ENCODE measurements at regions not wholly inside any gene's neighbourhood (a gene's known extent, or its start where the extent isn't known, plus 50 kb on each side); places are given as distances from the start of the nearest gene placed in this dataset.
"Not testable (repeated sequence)": the region's sequence is repeated elsewhere in the genome, so short reads cannot be mapped to it uniquely, and the experiment has no call there.

DNA sequence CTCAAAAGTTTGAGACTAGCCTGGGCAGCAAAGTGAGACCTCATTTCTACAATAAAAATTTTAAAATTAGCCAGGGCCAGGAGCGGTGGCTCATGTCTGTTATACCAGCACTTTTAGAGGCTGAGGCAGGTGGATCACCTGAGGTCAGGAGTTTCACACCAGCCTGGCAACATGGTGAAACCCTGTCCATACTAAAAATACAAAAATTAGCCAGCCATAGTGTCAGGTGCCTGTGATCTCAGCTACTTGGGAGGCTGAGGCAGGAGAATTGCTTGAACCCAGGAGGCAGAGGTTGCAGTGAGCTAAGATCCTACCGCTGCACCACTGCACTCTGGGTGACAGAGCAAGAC lies 85.1 kb upstream of the MAP4 start:
- not testable (repeated sequence) for DNase-seq (ENCODE audit: low read depth in 3 of 3, low spot score in 2 of 3)

DNA sequence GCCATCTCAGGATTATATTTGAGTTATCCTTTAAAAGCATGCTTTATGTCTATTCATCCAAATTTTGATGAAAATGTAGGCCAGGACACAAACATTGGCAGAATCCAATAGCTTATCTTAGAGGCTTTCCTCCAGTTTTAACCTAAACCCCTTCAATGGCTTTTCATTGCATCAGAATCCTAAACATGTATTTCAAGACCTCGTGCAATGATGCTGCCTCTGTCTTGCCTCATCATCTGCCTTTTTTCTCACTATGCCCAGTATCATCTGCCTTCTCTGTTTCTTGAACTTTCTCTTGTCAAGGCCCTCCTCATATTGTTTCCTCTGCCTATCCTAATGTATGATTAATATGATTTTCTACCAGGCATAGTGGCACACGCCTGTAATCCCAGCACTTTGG lies 76.1 kb upstream of the MAP4 start:
- no peak for DNase-seq (ENCODE audit: low read depth in 3 of 3, low spot score in 2 of 3)

DNA sequence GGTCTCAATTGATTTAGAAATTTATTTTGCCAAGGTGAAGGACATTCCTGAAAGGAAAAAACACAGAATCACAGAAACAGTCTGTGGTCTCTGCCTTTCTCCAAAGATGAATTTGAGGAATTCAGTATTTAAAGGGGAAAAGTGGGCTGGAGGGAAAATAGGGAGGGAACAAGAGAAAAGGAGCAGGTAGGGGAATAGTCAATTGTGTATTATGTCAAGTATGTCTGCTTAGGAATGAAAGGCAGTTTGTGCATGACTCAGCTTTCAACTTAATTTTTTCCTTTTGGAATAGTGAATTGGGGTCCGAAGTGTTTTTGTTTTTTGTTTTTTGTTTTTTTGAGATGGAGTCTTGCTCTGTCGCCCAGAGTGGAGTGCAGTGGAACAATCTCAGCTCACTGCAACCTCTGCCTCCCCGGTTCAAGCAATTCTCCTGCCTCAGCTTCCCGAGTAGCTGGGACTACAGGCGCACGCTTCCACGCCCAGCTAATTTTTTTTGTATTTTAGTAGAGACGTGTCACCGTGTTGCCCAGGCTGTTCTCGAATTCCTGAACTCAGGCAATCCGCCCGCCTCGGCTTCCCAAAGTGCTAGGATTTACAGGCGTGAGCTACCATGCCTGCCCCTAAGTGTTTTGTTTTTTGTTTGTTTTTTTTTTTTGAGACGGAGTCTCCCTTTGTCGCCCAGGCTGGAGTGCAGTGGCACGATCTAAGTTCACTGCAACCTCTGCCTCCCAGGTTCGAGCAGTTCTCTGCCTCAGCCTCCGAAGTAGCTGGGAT lies 74.1 kb upstream of the MAP4 start:
- DNase-seq (ENCODE audit: low read depth in 3 of 3, low spot score in 2 of 3), result no peak

DNA sequence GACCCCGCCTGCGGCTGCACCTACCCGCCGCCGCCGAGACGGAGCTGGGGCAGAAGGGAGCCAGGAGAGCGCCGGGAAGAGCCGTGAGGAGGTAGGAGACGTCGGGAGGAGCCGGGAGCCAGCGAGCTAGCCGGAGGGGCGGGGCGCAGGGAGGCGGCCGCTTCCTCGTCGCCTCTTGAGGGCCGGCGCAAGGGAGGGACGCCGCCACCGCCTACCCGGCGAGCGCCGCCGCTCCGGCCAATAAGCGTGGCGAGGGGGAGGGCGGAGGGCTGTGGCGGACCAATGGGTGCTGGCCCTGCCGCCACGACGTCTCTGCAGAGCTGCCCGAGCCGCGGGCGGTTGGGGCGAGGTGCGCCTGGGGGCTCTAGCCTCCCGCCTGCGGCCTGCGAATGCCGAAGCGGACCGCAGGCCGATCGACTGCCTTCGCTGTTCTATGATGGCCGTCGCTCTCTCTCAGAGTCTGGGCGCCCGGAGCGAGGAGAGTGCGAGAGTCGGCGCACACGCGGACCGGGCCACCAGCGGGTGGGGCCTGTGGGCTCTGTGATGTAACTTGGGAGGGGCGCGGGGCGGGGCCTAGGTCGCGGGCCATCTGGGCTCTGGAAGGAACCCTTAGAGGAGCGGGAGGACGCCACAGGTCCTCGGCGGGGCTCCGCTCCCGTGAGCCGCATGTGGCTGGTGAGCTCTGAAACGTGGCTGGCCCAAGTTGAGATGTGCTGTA lies 72.7 kb upstream of the MAP4 start:
- peak; percentile 81 to 91 (median 90) for DNase-seq (ENCODE audit: low read depth in 3 of 3, low spot score in 2 of 3)

DNA sequence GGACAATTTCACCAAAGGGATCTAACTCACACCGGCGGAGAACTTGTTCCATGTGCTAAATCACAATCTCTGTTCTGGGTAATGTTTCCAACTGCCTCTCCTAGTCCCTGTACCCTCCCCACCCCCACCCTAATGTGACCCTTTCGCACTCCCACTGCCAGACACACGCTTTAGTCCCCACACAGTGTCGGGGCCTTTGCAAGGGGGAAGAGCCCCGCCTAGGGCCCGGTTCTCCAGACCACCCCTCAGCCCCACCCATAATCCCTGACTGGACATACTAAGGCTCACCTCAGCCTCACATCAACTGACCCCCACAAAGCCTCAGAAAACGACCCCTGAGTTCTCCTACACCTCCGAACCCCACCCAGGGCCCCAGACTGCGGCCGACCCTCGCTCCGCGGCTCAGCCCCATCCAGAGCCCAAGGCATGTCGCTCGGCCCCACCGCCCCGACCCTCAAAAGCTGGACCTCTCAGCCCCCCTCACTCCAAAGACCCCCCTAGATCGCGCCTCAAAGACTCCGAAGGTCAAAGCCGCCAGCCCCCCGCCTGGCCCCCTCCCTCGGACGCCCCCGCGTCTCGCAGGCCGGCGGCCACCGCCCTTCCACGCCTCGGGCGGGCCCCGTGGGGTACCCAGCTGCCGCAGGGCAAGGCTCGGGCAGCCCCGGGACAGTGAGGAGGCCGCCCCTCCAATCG lies 72.0 kb upstream of the MAP4 start:
- peak; percentile 29 to 45 (median 44) for DNase-seq (ENCODE audit: low read depth in 3 of 3, low spot score in 2 of 3)

DNA sequence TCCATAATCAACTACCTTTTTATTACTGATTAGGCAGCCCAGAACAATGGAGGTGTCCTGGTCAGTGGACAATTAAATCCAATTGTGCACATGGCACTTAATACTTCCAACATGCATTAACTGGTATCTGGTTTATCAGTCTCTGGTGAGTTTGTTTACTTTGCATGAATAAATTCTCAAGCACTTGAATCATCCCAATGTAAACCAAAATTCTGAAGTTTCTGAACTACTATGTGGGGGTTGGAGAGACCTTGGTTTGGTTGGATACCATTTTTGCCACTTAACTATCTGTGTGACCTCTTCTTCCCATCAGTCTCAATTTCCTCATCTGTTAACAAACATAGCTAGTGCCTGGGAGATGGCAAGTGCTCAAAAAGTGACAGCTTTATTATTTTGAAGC lies 70.5 kb upstream of the MAP4 start:
- no peak for DNase-seq (ENCODE audit: low read depth in 3 of 3, low spot score in 2 of 3)

DNA sequence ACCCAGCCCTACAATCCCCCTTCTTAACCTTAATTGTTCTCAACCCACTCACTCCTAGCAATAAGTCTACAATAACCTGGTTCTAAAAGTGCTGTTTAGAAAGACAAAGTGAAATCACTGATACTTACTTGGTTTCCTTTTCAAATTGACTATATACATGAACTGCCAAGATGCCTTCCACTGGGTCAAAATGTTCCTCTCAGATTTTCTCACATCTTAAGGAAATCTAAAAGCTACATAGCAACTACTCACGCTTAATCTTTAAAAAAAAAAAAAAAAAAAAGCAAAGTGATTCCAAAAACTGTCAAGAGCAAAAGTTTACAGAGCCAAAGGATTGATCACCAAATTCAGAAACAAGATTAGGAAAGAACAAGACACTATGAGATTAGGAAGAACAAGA lies 68.7 kb upstream of the MAP4 start:
- DNase-seq (ENCODE audit: low read depth in 3 of 3, low spot score in 2 of 3), result no peak

DNA sequence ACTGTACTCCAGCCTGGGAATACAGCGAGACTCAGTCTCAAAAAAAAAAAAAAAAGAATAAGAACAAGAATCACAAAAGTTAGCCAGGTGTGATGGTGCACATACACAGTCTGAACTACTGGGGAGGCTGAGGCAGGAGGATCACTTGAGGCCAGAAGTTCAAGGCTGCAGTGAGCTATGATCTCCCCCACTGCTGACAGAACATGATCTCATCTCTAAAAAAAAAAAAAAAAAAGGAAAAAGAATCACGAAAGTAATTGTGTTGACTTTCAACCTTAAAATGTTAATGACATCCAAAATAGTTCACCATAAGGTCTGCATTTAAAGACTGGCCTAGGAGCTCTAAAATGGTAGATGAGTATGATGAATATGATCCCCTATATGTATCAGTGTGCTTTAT lies 68.0 kb upstream of the MAP4 start:
- DNase-seq (ENCODE audit: low read depth in 3 of 3, low spot score in 2 of 3), result no peak

DNA sequence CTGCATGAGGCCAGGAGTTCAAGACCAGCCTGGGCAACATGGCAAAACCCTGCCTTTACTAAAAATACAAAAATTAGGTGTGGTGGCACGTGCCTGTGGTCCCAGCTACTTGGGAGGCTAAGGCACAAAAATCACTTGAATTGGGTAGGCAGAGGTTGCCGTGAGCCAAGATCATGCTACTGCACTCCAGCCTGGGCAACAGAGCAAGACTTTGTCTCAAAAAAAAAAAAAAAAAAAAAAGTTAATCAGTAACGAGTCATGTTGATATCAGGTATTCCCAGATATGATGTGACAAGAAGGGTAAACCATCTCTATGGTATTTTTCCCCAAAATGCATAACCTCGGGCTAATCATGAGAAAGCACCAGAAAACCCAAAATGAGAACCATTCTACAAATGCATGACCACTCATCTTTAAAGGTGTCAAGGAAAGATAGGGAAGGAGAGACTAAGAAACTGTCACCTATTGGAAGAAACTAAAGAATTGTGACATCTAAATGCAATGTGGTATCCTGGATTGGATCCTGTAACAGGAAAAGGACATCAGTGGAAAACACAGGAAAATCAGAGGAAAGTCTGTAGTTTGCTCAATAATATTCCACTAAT lies 66.5 kb upstream of the MAP4 start:
- no peak for DNase-seq (ENCODE audit: low read depth in 3 of 3, low spot score in 2 of 3)

DNA sequence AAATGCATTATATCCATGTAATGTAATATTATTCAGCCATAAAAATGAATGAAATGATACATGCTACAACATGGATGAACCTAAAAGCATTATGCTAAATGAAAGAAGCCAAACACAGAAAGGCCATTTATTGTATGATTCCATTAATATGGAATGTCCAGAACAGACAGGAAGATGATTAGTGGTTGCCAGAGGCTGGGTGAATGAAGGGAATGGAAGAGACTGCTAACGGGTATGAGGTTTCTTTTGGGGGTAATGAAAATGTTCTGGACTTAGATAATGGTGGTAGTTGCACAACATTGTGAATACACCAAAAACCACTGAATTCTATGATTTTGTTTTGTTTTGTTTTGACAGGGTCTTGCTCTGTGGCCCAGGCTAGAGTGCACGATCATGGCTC lies 61.6 kb upstream of the MAP4 start:
- DNase-seq (ENCODE audit: low read depth in 3 of 3, low spot score in 2 of 3), result no peak

DNA sequence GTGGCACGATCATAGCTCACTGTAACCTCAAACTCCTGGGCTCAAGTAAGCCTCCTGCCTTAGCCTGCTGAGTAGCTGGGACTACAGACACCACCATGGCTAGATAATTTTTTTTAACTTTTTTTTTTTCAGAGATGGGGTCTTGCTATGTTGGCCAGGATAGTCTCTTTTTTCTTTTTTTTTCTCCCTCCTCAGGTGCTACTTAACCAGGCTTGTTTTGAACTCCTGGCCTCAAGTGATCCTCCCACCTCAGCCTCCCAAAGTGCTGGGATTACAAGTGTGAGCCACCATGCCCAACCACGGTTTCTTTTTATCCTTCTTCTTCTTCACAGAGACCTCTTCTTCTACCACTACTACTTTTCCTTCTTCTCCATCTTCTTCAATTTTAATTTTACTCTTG lies 53.8 kb upstream of the MAP4 start:
- no peak for DNase-seq (ENCODE audit: low read depth in 3 of 3, low spot score in 2 of 3)

DNA sequence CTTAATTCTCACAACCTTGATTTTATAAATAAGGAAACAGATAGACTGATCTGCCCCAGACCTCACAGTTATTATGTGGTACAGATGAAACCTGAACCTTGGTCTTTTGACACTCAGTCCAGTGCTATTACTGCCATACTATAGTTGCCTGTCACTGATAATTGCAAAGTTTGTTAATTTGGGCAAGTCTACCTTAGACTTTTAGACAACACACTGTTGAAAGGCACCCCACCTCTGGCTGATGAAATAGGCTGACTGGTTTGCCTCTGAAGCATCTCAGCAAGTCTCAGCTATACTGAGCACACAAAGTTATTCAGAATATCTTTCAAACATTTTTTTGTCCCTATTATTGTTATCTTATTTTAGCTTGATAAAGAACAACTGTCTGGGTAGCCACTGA lies 53.1 kb upstream of the MAP4 start:
- no peak for DNase-seq (ENCODE audit: low read depth in 3 of 3, low spot score in 2 of 3)

DNA sequence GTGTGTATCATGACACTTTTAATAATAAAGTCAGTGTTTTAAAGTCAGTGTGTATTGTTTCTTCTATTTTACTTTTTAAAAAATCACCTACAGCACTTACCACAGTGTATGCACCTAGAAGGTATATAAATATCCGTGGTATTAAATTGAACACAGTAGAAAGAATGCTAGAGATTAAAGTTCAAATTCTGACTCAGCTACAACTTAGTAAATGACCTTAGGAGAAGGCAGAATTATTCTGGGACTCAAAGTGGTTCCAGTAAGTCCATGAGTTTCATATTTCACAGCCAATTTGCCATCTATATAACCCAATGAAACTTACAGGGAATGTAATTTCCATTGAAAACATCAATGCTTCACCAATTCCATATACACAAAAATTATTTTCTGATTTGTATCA lies 52.7 kb upstream of the MAP4 start:
- DNase-seq (ENCODE audit: low read depth in 3 of 3, low spot score in 2 of 3), result no peak

DNA sequence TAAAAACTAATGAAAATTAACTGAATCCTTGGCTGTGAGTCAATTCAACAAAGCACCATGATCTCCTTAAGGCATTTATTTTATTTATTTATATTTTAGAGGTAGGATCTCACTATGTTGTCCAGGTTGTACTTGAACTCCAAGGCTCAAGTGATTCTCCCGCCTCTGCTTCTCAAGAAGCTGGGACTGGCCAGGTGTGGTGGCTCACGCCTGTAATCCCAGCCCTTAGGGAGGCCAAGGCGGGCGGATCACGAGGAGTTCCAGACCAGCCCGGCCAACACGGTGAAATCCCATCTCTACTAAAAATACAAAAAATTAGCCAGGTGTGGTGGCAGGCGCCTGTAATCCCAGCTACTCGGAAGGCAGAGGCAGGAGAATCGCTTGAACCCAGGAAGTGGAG lies 52.1 kb upstream of the MAP4 start:
- DNase-seq (ENCODE audit: low read depth in 3 of 3, low spot score in 2 of 3), result not testable (repeated sequence)

DNA sequence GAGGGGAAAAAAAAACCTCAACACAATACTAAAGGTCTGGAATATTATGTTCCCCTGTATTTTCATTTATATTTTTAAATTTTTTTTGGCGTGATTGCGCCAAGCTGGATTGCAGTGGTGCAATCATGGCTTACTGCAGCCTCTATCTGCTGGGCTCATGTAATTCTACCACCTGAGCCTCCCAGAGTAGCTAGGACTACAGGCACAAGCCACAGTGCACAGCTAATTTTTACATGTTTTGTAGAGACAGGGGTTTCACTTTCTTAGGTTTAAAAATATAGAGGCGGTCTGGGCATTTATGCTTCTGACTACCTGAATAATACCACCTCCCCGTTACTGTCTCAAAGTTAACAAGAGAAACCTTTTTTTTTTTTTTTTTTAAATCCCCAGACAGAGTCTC lies 51.1 kb upstream of the MAP4 start:
- DNase-seq (ENCODE audit: low read depth in 3 of 3, low spot score in 2 of 3), result no peak

Data from right renal cortex interstitium (tissue), 3 donors.